Urothelium cell line (cell line): ENCODE measurements at regions not wholly inside any gene's neighbourhood (a gene's known extent, or its start where the extent isn't known, plus 50 kb on each side); places are given as distances from the start of the nearest gene placed in this dataset.

ENCODE experiments used
- DNase-seq: peaks from one replicate; pipeline ENCODE4 v3.0.0; 2011; ENCODE audit warnings: low spot score, mixed read lengths
- FAIRE-seq: peaks from 2 replicates; lab custom pipeline; 2011; peaks lifted over from hg19 to GRCh38; lab: Jason Lieb, UNC

GRCh38 chr14:53528185-53528671 lies 375.1 kb upstream of the DDHD1 start:
- no peak for DNase-seq
- no peak for FAIRE-seq

GRCh38 chr14:53526200-53526599 lies 373.1 kb upstream of the DDHD1 start:
- FAIRE-seq: no peak
- DNase-seq: no peak

- FAIRE-seq: no peak
These were observed 372.5 kb upstream of the DDHD1 start for GRCh38 chr14:53525608-53526007.

GRCh38 chr14:53524391-53524790 lies 371.3 kb upstream of the DDHD1 start:
- DNase-seq: no peak
- FAIRE-seq: no peak

More at GRCh38 chr14:53525608-53526007, 372.5 kb upstream of the DDHD1 start:
- DNase-seq: no peak

GRCh38 chr14:53523226-53523625 lies 370.1 kb upstream of the DDHD1 start:
- FAIRE-seq: no peak
- DNase-seq: no peak

- DNase-seq (no peak), FAIRE-seq (no peak)
These were observed 367.2 kb upstream of the DDHD1 start for GRCh38 chr14:53520078-53520928.

GRCh38 chr14:53519137-53519536 lies 366.0 kb upstream of the DDHD1 start:
- DNase-seq (no peak), FAIRE-seq (peak; percentile 59)

- no peak for DNase-seq
- FAIRE-seq: no peak
These were observed 364.3 kb upstream of the DDHD1 start for GRCh38 chr14:53517270-53517960.

- FAIRE-seq (peak; percentile 9), DNase-seq (no peak)
These were observed 363.2 kb upstream of the DDHD1 start for GRCh38 chr14:53516261-53516774.

GRCh38 chr14:53515276-53515675 lies 362.2 kb upstream of the DDHD1 start:
- FAIRE-seq (no peak), DNase-seq (no peak)

- DNase-seq (no peak), FAIRE-seq (peak; percentile 23)
These were observed 361.1 kb upstream of the DDHD1 start for GRCh38 chr14:53514197-53514596.

GRCh38 chr14:53510281-53510912 lies 357.3 kb upstream of the DDHD1 start:
- no peak for FAIRE-seq
- no peak for DNase-seq

GRCh38 chr14:53509276-53510244 lies 356.4 kb upstream of the DDHD1 start:
- peak; percentile 73 for FAIRE-seq
- peak; percentile 40 for DNase-seq

GRCh38 chr14:53501361-53502211 lies 348.5 kb upstream of the DDHD1 start:
- DNase-seq (no peak), FAIRE-seq (peak; percentile 67)

GRCh38 chr14:53500191-53500590 lies 347.1 kb upstream of the DDHD1 start:
- DNase-seq: no peak
- FAIRE-seq: no peak

- DNase-seq: no peak
- peak; percentile 78 for FAIRE-seq
These were observed 343.5 kb upstream of the DDHD1 start for GRCh38 chr14:53496668-53497067.

- DNase-seq: no peak
- FAIRE-seq: no peak
These were observed 342.8 kb upstream of the DDHD1 start for GRCh38 chr14:53495846-53496343.

- DNase-seq: no peak
- no peak for FAIRE-seq
These were observed 341.5 kb upstream of the DDHD1 start for GRCh38 chr14:53494587-53494986.

GRCh38 chr14:53493860-53494259 lies 340.7 kb upstream of the DDHD1 start:
- DNase-seq: no peak
- peak; percentile 91 for FAIRE-seq
